Smooth muscle cell (in vitro differentiated cells): ENCODE measurements at regions not wholly inside any gene's neighbourhood (a gene's known extent, or its start where the extent isn't known, plus 50 kb on each side); places are given as distances from the start of the nearest gene placed in this dataset.

Source experiments
- DNase-seq: peaks from one replicate; lab custom pipeline; 2025; ENCODE audit not compliant: unreplicated experiment; lab: John Stamatoyannopoulos, UW
- H2AFZ ChIP-seq: fragments of 200-600 bp; sonication (generic); 2 replicates; pipeline ENCODE4 v1.6.0; 2016; ENCODE audit warnings: antibody characterized with exemption, low read depth, mild to moderate bottlenecking
- H3F3A ChIP-seq: fragments of 200-600 bp; sonication (generic); 2 replicates; pipeline ENCODE4 v1.6.0; 2017; ENCODE audit warnings: antibody characterized with exemption, low read depth
- H3K27ac ChIP-seq: fragments of 200-600 bp; sonication (generic); 2 replicates; pipeline ENCODE4 v1.5.1; 2016; ENCODE audit warnings: low read depth, mild to moderate bottlenecking
- H3K27me3 ChIP-seq: fragments of 200-600 bp; sonication (generic); 2 replicates; pipeline ENCODE4 v1.6.1; 2016; ENCODE audit warnings: low read depth, mild to moderate bottlenecking
- H3K36me3 ChIP-seq: fragments of 200-600 bp; sonication (generic); 2 replicates; pipeline ENCODE4 v1.5.1; 2016; ENCODE audit warnings: low read depth
- H3K4me1 ChIP-seq: fragments of 200-600 bp; sonication (generic); 2 replicates; pipeline ENCODE4 v1.5.1; 2016; ENCODE audit warnings: low read depth
- H3K4me2 ChIP-seq: fragments of 200-600 bp; sonication (generic); 2 replicates; pipeline ENCODE4 v1.6.0; 2016; ENCODE audit warnings: mild to moderate bottlenecking
- H3K4me3 ChIP-seq: fragments of 200-600 bp; sonication (generic); 2 replicates; pipeline ENCODE4 v1.5.1; 2016; ENCODE audit warnings: mild to moderate bottlenecking
- H3K79me2 ChIP-seq: fragments of 200-600 bp; sonication (generic); 2 replicates; pipeline ENCODE4 v1.6.0; 2016; ENCODE audit warnings: low read depth, mild to moderate bottlenecking
- H3K9ac ChIP-seq: fragments of 200-600 bp; sonication (generic); 2 replicates; pipeline ENCODE4 v1.6.0; 2016; ENCODE audit warnings: low read depth
- H3K9me3 ChIP-seq: fragments of 200-600 bp; sonication (generic); replicated peaks from 2 replicates; pipeline ENCODE4 v1.5.1; 2016; ENCODE audit warnings: low read depth
- H4K20me1 ChIP-seq: fragments of 200-600 bp; sonication (generic); 2 replicates; pipeline ENCODE4 v1.6.0; 2016; ENCODE audit warnings: low read depth
- WGBS: methylation state at CpG from one replicate; pipeline ENCODE4 v1.1.7; 2016; ENCODE audit warnings: low lambda C conversion rate; 5-methylcytosine and 5-hydroxymethylcytosine counted together
- TF ChIP-seq, protein P1 (sequence below): fragments of 200-600 bp; sonication (generic); IDR thresholded peaks from 2 replicates; pipeline ENCODE4 v1.5.1; 2017; ENCODE audit warnings: borderline replicate concordance, mild to moderate bottlenecking, antibody characterized with exemption; ENCODE audit not compliant: insufficient read depth, poor library complexity, severe bottlenecking

- Histone ChIP-seq H3K27me3 (peaks cover 6% of the 10 kb centered on the region), H3K79me2 (no peaks in the 10 kb centered on the region), H4K20me1 (no peaks in the 10 kb centered on the region), H3K9ac (no peak overlapping the region), H3K4me1 (no peaks in the 10 kb centered on the region), H3K36me3 (no peaks in the 10 kb centered on the region), H3K27ac (no peak overlapping the region), H3K9me3 (no peaks in the 10 kb centered on the region), H2AFZ (no peak overlapping the region), H3K4me2 (no peak overlapping the region), H3F3A (no peaks in the 10 kb centered on the region), H3K4me3 (no peak overlapping the region)
- no peak for DNase-seq
- TF ChIP-seq, protein P1, sequence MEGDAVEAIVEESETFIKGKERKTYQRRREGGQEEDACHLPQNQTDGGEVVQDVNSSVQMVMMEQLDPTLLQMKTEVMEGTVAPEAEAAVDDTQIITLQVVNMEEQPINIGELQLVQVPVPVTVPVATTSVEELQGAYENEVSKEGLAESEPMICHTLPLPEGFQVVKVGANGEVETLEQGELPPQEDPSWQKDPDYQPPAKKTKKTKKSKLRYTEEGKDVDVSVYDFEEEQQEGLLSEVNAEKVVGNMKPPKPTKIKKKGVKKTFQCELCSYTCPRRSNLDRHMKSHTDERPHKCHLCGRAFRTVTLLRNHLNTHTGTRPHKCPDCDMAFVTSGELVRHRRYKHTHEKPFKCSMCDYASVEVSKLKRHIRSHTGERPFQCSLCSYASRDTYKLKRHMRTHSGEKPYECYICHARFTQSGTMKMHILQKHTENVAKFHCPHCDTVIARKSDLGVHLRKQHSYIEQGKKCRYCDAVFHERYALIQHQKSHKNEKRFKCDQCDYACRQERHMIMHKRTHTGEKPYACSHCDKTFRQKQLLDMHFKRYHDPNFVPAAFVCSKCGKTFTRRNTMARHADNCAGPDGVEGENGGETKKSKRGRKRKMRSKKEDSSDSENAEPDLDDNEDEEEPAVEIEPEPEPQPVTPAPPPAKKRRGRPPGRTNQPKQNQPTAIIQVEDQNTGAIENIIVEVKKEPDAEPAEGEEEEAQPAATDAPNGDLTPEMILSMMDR = no peak
These were observed 112.2 kb downstream of the TMEM26 start for GRCh38 chr10:61341008-61341407.

- Histone ChIP-seq H4K20me1 (no peaks in the 10 kb centered on the region), H3F3A (no peaks in the 10 kb centered on the region), H3K4me1 (no peaks in the 10 kb centered on the region), H3K4me2 (no peak overlapping the region), H3K4me3 (no peak overlapping the region), H3K9ac (no peak overlapping the region), H2AFZ (no peak overlapping the region), H3K27ac (no peak overlapping the region), H3K36me3 (no peaks in the 10 kb centered on the region), H3K9me3 (no peaks in the 10 kb centered on the region), H3K79me2 (no peaks in the 10 kb centered on the region), H3K27me3 (peaks cover 6% of the 10 kb centered on the region)
- WGBS = 94% methylated on average over 1 of the region's 1 CpG
- no peak for DNase-seq
- TF ChIP-seq, protein P1 = no peak
These were observed 115.0 kb downstream of the TMEM26 start for GRCh38 chr10:61338146-61338545.

- TF ChIP-seq, protein P1 = no peak
- H3K36me3 ChIP-seq = no peaks in the 10 kb centered on the region
These were observed 115.4 kb downstream of the TMEM26 start for GRCh38 chr10:61337741-61338140.

DNA sequence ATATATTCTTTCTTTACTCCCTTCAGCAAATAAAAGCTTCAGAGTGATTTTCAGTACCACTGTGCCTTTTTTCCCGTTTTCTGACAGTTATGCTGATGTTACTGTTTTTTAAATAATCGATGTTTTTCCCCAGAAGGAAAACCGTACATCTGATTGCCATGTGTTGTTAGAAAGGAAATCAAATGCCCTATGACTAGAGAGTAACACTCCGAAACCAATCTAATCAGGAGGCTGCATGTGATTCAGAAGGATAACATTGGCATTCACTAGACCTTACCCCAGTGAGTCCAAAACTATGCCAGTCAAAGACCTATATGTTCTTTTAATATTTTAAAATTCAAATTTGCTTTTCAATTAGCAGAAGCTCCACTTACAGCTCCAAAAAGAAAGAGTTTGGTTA, 116.3 kb downstream of the TMEM26 start:
- H2AFZ ChIP-seq = no peak overlapping the region
- TF ChIP-seq, protein P1 = no peak
- no peak overlapping the region for H3K9ac ChIP-seq
- no peaks in the 10 kb centered on the region for H3K9me3 ChIP-seq
- H3K4me2 ChIP-seq = no peak overlapping the region
- no peak for DNase-seq
- no peaks in the 10 kb centered on the region for H3K79me2 ChIP-seq
- no peak overlapping the region for H3K27ac ChIP-seq
- no peaks in the 10 kb centered on the region for H3K36me3 ChIP-seq
- H3K27me3 ChIP-seq = peaks cover 6% of the 10 kb centered on the region
- no peaks in the 10 kb centered on the region for H3K4me1 ChIP-seq
- no peaks in the 10 kb centered on the region for H3F3A ChIP-seq
- H4K20me1 ChIP-seq = no peaks in the 10 kb centered on the region
- no peak overlapping the region for H3K4me3 ChIP-seq
- 83% methylated on average over 4 of the region's 4 CpGs for WGBS

More at GRCh38 chr10:61337741-61338140, 115.4 kb downstream of the TMEM26 start:
- Histone ChIP-seq H3K9ac (no peak overlapping the region), H3K79me2 (no peaks in the 10 kb centered on the region), H3K4me1 (no peaks in the 10 kb centered on the region), H4K20me1 (no peaks in the 10 kb centered on the region), H3K27ac (no peak overlapping the region), H3F3A (no peaks in the 10 kb centered on the region), H3K4me2 (no peak overlapping the region), H3K27me3 (peaks cover 6% of the 10 kb centered on the region), H2AFZ (no peak overlapping the region), H3K4me3 (no peak overlapping the region), H3K9me3 (no peaks in the 10 kb centered on the region)
- whole genome bisulfite sequencing = 86% methylated on average over 3 of the region's 3 CpGs
- no peak for DNase-seq
